ENCODE measurements at regions not wholly inside any gene's neighbourhood (a gene's known extent, or its start where the extent isn't known, plus 50 kb on each side); places are given as distances from the start of the nearest gene placed in this dataset.

GRCh38 chr1:209302779-209303568 is 280.5 kb upstream of the CAMK1G start:
- Histone ChIP-seq H2BK15ac (ENCODE audit: low read depth, poor library complexity, severe bottlenecking) (no peak overlapping the region), H2BK12ac (ENCODE audit: low read length in 2 of 2) (no peak overlapping the region), H3K36me3 (ENCODE audit: control insufficient read depth in 1 of 2, insufficient read depth in 2 of 2, low read depth in 1 of 2, low read length in 2 of 2) (no peaks in the 10 kb centered on the region), H3K4me1 (ENCODE audit: control insufficient read depth, insufficient read depth, low read depth, low read length) (no peaks in the 10 kb centered on the region), H3K4me3 (ENCODE audit: insufficient read depth in 1 of 2, low read depth in 1 of 2, low read length in 2 of 2) (no peak overlapping the region), H3K9me3 (ENCODE audit: control insufficient read depth, low read length) (no peaks in the 10 kb centered on the region), H3K9ac (ENCODE audit: low read length) (no peak overlapping the region), H3K4me2 (ENCODE audit: low read length, poor library complexity, severe bottlenecking) (no peak overlapping the region), H3K18ac (ENCODE audit: low read depth in 1 of 2, low read length in 2 of 2) (no peak overlapping the region), H3K79me1 (replicated peaks; ENCODE audit: low read length, poor library complexity, severe bottlenecking) (no peaks in the 10 kb centered on the region), H4K8ac (ENCODE audit: low read length) (no peak overlapping the region), H2AK5ac (ENCODE audit: low read length, severe bottlenecking) (no peak overlapping the region), H3K4ac (ENCODE audit: low read depth in 1 of 2, low read length in 2 of 2) (no peak overlapping the region), H3K27ac (ENCODE audit: low read length, poor library complexity, severe bottlenecking) (no peak overlapping the region), H2AFZ (ENCODE audit: low read depth, low read length) (no peak overlapping the region), H4K91ac (ENCODE audit: low read length) (no peak overlapping the region), H3K14ac (ENCODE audit: low read length in 2 of 2) (no peak overlapping the region), H2BK5ac (ENCODE audit: low read depth, low read length, poor library complexity, severe bottlenecking) (no peak overlapping the region), H3K23ac (ENCODE audit: low read length in 2 of 2) (no peak overlapping the region), H3K27me3 (ENCODE audit: control insufficient read depth in 1 of 2, insufficient read depth in 1 of 2, low read length in 2 of 2) (peaks cover 16 to 80% of the 10 kb centered on the region in 2 experiments), H2BK120ac (ENCODE audit: low read depth, low read length) (no peak overlapping the region)
- WGBS: 95% methylated on average over 4 of the region's 7 CpGs
- DNase-seq: no peak

GRCh38 chr1:209304166-209304565 is 279.3 kb upstream of the CAMK1G start:
- no peak overlapping the region for H3K4me3 ChIP-seq (ENCODE audit: insufficient read depth in 1 of 2, low read depth in 1 of 2, low read length in 2 of 2)
- no peak overlapping the region for H2BK15ac ChIP-seq (ENCODE audit: low read depth, poor library complexity, severe bottlenecking)
- H3K9ac ChIP-seq (ENCODE audit: low read length): no peak overlapping the region
- no peak for DNase-seq
- no peak overlapping the region for H3K18ac ChIP-seq (ENCODE audit: low read depth in 1 of 2, low read length in 2 of 2)
- WGBS: 83% methylated on average over 2 of the region's 3 CpGs
- H3K4me1 ChIP-seq (ENCODE audit: control insufficient read depth, insufficient read depth, low read depth, low read length): no peaks in the 10 kb centered on the region
- no peaks in the 10 kb centered on the region for H3K9me3 ChIP-seq (ENCODE audit: control insufficient read depth, low read length)
- no peaks in the 10 kb centered on the region for H3K79me1 ChIP-seq (replicated peaks; ENCODE audit: low read length, poor library complexity, severe bottlenecking)
- H2BK5ac ChIP-seq (ENCODE audit: low read depth, low read length, poor library complexity, severe bottlenecking): no peak overlapping the region
- H2AFZ ChIP-seq (ENCODE audit: low read depth, low read length): no peak overlapping the region
- H3K14ac ChIP-seq (ENCODE audit: low read length in 2 of 2): no peak overlapping the region
- no peak overlapping the region for H3K4ac ChIP-seq (ENCODE audit: low read depth in 1 of 2, low read length in 2 of 2)
- no peak overlapping the region for H4K91ac ChIP-seq (ENCODE audit: low read length)
- no peak overlapping the region for H4K8ac ChIP-seq (ENCODE audit: low read length)
- no peak overlapping the region for H2BK12ac ChIP-seq (ENCODE audit: low read length in 2 of 2)
- H3K27me3 ChIP-seq (ENCODE audit: control insufficient read depth in 1 of 2, insufficient read depth in 1 of 2, low read length in 2 of 2): peaks cover 16 to 82% of the 10 kb centered on the region in 2 experiments
- no peaks in the 10 kb centered on the region for H3K36me3 ChIP-seq (ENCODE audit: control insufficient read depth in 1 of 2, insufficient read depth in 2 of 2, low read depth in 1 of 2, low read length in 2 of 2)
- no peak overlapping the region for H3K4me2 ChIP-seq (ENCODE audit: low read length, poor library complexity, severe bottlenecking)
- no peak overlapping the region for H3K23ac ChIP-seq (ENCODE audit: low read length in 2 of 2)
- H2BK120ac ChIP-seq (ENCODE audit: low read depth, low read length): no peak overlapping the region
- H3K27ac ChIP-seq (ENCODE audit: low read length, poor library complexity, severe bottlenecking): no peak overlapping the region
- no peak overlapping the region for H2AK5ac ChIP-seq (ENCODE audit: low read length, severe bottlenecking)

GRCh38 chr1:209305221-209305954 is 278.1 kb upstream of the CAMK1G start:
- Histone ChIP-seq H2BK120ac (ENCODE audit: low read depth, low read length) (no peak overlapping the region), H4K91ac (ENCODE audit: low read length) (no peak overlapping the region), H3K36me3 (ENCODE audit: control insufficient read depth in 1 of 2, insufficient read depth in 2 of 2, low read depth in 1 of 2, low read length in 2 of 2) (no peaks in the 10 kb centered on the region), H3K14ac (ENCODE audit: low read length in 2 of 2) (no peak overlapping the region), H2BK5ac (ENCODE audit: low read depth, low read length, poor library complexity, severe bottlenecking) (no peak overlapping the region), H2BK15ac (ENCODE audit: low read depth, poor library complexity, severe bottlenecking) (no peak overlapping the region), H3K9me3 (ENCODE audit: control insufficient read depth, low read length) (no peaks in the 10 kb centered on the region), H3K18ac (ENCODE audit: low read depth in 1 of 2, low read length in 2 of 2) (no peak overlapping the region), H3K4me1 (ENCODE audit: control insufficient read depth, insufficient read depth, low read depth, low read length) (no peaks in the 10 kb centered on the region), H3K23ac (ENCODE audit: low read length in 2 of 2) (no peak overlapping the region), H3K4me3 (ENCODE audit: insufficient read depth in 1 of 2, low read depth in 1 of 2, low read length in 2 of 2) (no peak overlapping the region), H2AFZ (ENCODE audit: low read depth, low read length) (no peak overlapping the region), H2BK12ac (ENCODE audit: low read length in 2 of 2) (no peak overlapping the region), H3K4me2 (ENCODE audit: low read length, poor library complexity, severe bottlenecking) (no peak overlapping the region), H2AK5ac (ENCODE audit: low read length, severe bottlenecking) (no peak overlapping the region), H3K4ac (ENCODE audit: low read depth in 1 of 2, low read length in 2 of 2) (no peak overlapping the region), H3K79me1 (replicated peaks; ENCODE audit: low read length, poor library complexity, severe bottlenecking) (no peaks in the 10 kb centered on the region), H3K27me3 (ENCODE audit: control insufficient read depth in 1 of 2, insufficient read depth in 1 of 2, low read length in 2 of 2) (peaks cover 16 to 79% of the 10 kb centered on the region in 2 experiments), H3K9ac (ENCODE audit: low read length) (no peak overlapping the region), H3K27ac (ENCODE audit: low read length, poor library complexity, severe bottlenecking) (no peak overlapping the region), H4K8ac (ENCODE audit: low read length) (no peak overlapping the region)
- WGBS: 82% methylated on average over 4 of the region's 4 CpGs
- no peak for DNase-seq

GRCh38 chr1:209307846-209308245 is 275.7 kb upstream of the CAMK1G start:
- H2AK5ac ChIP-seq (ENCODE audit: low read length, severe bottlenecking): no peak overlapping the region
- DNase-seq: no peak
- H2BK15ac ChIP-seq (ENCODE audit: low read depth, poor library complexity, severe bottlenecking): no peak overlapping the region
- H3K4me2 ChIP-seq (ENCODE audit: low read length, poor library complexity, severe bottlenecking): no peak overlapping the region
- H2BK120ac ChIP-seq (ENCODE audit: low read depth, low read length): no peak overlapping the region
- no peak overlapping the region for H3K4me3 ChIP-seq (ENCODE audit: insufficient read depth in 1 of 2, low read depth in 1 of 2, low read length in 2 of 2)
- H3K4ac ChIP-seq (ENCODE audit: low read depth in 1 of 2, low read length in 2 of 2): no peak overlapping the region
- H3K9me3 ChIP-seq (ENCODE audit: control insufficient read depth, low read length): no peaks in the 10 kb centered on the region
- H3K9ac ChIP-seq (ENCODE audit: low read length): no peak overlapping the region
- peaks cover 13 to 65% of the 10 kb centered on the region in 2 experiments for H3K27me3 ChIP-seq (ENCODE audit: control insufficient read depth in 1 of 2, insufficient read depth in 1 of 2, low read length in 2 of 2)
- no peaks in the 10 kb centered on the region for H3K36me3 ChIP-seq (ENCODE audit: control insufficient read depth in 1 of 2, insufficient read depth in 2 of 2, low read depth in 1 of 2, low read length in 2 of 2)
- 74% methylated on average over 2 of the region's 2 CpGs for WGBS
- no peak overlapping the region for H2BK12ac ChIP-seq (ENCODE audit: low read length in 2 of 2)
- no peak overlapping the region for H3K23ac ChIP-seq (ENCODE audit: low read length in 2 of 2)
- H3K14ac ChIP-seq (ENCODE audit: low read length in 2 of 2): no peak overlapping the region
- H3K4me1 ChIP-seq (ENCODE audit: control insufficient read depth, insufficient read depth, low read depth, low read length): no peaks in the 10 kb centered on the region
- no peak overlapping the region for H2AFZ ChIP-seq (ENCODE audit: low read depth, low read length)
- H4K8ac ChIP-seq (ENCODE audit: low read length): no peak overlapping the region
- H3K79me1 ChIP-seq (replicated peaks; ENCODE audit: low read length, poor library complexity, severe bottlenecking): no peaks in the 10 kb centered on the region
- no peak overlapping the region for H4K91ac ChIP-seq (ENCODE audit: low read length)
- H3K27ac ChIP-seq (ENCODE audit: low read length, poor library complexity, severe bottlenecking): no peak overlapping the region
- H3K18ac ChIP-seq (ENCODE audit: low read depth in 1 of 2, low read length in 2 of 2): no peak overlapping the region
- no peak overlapping the region for H2BK5ac ChIP-seq (ENCODE audit: low read depth, low read length, poor library complexity, severe bottlenecking)

Data from mesenchymal stem cell (in vitro differentiated cells and primary cell).